GM18870 (cell line): ENCODE measurements at regions not wholly inside any gene's neighbourhood (a gene's known extent, or its start where the extent isn't known, plus 50 kb on each side); places are given as distances from the start of the nearest gene placed in this dataset.
"Not testable (repeated sequence)": the region's sequence is repeated elsewhere in the genome, so short reads cannot be mapped to it uniquely, and the experiment has no call there.

ENCODE experiments used
- ATAC-seq: cut with Tn5 transposase; IDR thresholded peaks from one replicate; pipeline ENCODE4 v1.9.1; 2021; ENCODE audit warnings: moderate library complexity; ENCODE audit not compliant: unreplicated experiment

DNA sequence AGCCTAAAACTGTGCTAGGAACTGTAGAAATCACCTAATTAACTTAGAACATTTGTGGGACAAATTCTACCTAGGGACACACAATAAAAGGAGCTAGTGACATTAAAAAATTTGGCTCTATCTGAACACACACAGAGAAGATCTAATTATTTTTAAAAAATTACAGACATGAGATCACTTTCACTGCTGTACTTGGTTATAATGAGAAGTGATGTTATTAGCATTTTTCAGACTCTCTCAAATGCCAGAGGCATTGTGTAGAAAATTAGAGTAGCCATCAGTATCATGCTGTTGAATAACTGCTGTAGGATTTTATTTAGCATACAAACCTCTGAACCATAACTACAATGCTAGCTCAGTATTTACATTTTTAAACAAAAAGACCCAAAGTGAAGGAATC lies 109.1 kb upstream of the ANK2 start:
- no peak for ATAC-seq

- no peak for ATAC-seq
These were observed 107.4 kb upstream of the ANK2 start for GRCh38 chr4:112942077-112942476.

- ATAC-seq, result no peak
These were observed 106.5 kb upstream of the ANK2 start for GRCh38 chr4:112942997-112943396.

DNA sequence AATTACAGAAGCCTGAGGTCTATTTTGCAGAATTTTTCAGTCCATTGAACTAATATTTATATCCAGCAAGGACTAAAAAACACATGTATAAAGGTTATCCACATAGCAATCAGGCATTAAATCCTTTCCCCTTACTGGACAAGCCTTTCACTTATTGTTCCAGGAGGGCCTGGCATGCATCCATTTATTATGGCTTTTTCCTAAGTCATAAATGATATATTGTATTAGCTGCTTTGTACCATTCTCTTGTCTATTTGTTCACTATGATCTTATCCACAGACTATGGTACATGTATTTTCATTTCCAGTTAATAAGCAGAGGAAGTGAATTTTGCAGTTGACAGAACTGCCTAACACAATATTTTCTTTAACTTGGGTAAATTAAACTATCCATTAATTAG lies 105.4 kb upstream of the ANK2 start:
- ATAC-seq, result no peak

DNA sequence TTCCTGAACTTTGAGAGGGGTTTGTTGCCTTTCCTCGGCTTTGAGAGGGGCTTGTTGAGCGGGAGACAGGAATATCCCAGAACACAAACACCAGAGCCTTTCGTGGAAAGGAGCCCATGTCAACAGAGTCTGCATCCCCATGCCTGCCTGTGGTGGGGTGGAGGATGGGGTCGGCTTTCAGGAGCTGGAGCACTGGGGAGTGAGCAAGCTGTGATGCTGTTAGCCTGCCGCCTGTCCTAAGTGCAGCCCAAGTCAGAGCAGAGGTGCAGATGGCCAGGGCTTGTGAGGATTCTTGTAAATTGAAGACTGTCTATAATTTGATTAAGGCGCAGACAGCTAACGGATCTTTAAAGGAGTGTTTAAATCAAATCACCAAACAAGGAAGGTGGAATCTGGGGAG lies 103.3 kb upstream of the ANK2 start:
- ATAC-seq, result no peak

- no peak for ATAC-seq
These were observed 101.8 kb upstream of the ANK2 start for GRCh38 chr4:112947616-112948015.

DNA sequence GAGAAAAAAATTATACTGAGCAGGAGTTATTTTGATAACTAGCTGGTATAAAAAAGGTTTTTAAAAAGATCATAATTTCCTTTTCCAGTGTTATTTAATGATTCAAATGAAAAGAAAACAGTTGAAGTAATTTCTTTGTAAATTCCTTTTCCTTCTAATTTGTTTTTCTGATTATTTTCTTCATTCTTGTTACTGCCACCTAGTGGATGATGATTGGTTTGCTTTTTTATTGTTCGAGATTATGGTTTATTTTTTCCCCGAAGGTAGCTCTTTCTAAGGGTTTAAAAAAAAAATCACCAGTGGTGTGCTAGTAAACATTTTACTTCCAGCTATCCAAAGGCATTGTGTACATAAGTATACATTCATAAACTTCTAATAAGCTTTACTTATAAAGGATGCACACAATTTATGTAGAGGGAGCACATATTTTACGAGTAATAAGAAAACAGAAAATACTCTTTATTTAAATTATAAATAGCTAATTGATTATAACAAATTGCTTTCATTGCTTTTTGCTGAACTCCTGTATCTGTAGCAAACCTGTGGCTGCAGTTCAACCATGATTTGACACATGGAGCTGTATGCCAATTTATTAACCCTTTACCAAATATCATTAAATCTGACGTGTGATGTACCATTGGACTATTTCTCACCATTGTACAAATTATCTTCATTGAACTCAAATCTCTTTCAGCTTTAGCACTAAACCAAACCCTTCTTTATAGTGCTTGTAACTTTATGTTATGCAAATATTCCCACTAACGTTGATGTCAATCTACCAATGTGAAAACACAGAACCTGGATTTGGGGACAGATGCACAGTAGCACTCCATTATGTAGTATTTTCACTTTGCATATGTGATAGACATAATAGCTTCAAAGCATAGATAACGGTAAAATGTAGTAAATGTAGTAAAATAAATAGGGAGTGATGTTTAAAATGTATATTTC lies 97.8 kb upstream of the ANK2 start:
- ATAC-seq, result no peak

DNA sequence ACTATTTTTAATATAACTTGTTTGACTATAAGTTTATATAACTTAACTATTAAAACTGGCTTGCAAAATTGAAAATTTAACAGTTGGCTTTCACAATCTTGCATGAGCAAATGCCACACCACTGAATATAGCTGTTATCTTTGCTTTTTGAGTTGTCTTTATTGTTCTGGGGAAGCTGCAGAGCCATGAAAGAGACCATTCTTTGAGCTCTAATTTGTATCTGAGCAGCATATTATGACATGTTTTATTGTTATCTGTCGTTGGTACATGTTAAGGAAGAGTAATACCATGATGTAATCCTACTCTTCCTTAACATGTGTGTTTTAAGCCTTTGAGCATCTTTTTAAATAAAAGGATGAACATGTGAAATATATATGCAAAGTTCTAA lies 97.1 kb upstream of the ANK2 start:
- no peak for ATAC-seq

GRCh38 chr4:112953262-112953661 lies 96.2 kb upstream of the ANK2 start:
- no peak for ATAC-seq

- ATAC-seq, result no peak
These were observed 95.2 kb upstream of the ANK2 start for GRCh38 chr4:112954286-112954685.

GRCh38 chr4:112956484-112956896 lies 93.0 kb upstream of the ANK2 start:
- no peak for ATAC-seq

GRCh38 chr4:112957764-112958163 lies 91.7 kb upstream of the ANK2 start:
- not testable (repeated sequence) for ATAC-seq

DNA sequence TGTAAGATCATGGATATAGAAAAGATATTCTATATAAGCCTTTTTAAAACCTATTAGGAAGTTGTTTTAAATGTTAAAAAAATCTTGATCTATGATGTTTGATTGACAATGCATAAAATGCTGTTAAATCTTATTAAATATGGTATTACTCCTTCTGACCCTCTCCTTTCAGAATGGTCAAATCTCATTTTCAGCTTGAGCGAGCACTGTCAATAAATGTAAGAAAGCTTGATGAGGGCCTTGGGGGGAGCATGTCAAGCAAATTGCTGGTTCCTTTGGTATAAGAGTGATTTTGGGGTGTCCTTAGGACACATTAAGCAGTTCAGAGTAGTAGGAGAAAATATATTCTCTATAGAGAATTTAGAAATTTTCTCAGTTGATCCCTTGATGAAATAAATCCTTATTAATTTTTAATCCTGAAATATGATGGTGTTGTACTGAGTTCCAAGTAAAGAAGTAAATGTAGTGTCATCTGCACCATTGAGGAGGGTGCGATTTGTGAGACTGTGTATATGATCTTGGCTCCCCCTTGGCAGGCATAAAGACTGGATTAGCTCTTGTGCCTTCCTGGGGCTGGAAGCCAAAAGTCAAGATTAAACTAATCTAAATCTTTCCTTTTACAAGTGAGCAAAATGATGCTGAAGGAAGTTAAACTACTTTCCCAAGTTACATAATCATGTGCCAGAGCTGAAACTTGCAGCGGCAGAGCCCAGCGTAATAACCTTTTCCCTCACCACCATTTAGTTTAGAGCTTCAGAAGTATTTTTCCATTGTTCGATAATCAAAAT lies 82.6 kb upstream of the ANK2 start:
- no peak for ATAC-seq

DNA sequence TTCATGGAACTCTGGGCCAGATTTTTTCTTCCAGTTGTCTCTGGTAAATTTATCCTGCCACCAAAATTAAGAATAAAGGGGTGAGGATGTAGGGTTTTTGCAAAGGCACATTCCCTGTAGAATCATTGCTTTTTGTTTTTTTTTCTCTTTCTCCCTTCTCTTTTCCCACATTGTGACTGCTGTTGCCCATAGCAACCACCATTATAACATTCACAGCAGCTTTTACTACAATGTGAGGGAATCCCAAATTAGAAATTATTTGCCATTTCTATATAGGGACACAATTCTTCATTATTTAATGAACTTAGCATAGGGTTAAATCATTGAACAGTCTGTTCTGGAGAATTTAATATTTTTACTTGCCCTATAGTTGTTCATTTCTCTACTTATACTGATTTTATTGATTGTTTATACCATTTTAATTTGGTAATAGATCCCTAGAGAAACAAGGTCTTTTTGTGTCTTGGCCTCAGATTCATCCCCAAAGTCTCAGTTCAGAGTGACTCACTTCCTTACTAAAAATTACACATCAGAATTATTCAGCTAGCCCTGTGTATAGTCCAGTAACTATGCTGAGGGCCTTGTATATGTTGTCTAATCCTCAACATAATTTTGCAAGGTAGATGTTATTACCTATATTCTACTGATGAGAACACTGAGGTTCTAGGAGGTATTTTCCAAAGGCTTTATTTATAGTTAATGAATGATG lies 80.8 kb upstream of the ANK2 start:
- ATAC-seq, result no peak

DNA sequence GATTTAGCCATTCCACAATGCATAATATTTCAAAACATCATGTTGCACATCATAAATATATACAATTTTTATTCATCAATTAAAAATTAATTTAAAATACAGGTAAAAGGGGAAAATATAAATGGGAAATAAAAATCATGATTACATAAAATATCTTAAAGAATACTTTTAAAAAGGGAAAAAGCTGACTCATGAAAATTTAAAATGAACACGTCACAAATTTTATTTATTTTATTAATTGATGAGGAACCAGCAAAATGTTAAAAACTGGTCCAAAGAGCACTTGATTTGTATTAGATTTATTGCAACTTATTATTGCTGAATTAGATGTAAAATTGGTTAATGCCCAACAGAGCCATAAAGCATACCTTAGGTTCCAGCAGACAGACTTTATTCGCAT lies 78.5 kb upstream of the ANK2 start:
- ATAC-seq, result no peak

- ATAC-seq, result no peak
These were observed 75.7 kb upstream of the ANK2 start for GRCh38 chr4:112973750-112974251.

GRCh38 chr4:112975567-112976355 lies 73.7 kb upstream of the ANK2 start:
- ATAC-seq, result no peak

DNA sequence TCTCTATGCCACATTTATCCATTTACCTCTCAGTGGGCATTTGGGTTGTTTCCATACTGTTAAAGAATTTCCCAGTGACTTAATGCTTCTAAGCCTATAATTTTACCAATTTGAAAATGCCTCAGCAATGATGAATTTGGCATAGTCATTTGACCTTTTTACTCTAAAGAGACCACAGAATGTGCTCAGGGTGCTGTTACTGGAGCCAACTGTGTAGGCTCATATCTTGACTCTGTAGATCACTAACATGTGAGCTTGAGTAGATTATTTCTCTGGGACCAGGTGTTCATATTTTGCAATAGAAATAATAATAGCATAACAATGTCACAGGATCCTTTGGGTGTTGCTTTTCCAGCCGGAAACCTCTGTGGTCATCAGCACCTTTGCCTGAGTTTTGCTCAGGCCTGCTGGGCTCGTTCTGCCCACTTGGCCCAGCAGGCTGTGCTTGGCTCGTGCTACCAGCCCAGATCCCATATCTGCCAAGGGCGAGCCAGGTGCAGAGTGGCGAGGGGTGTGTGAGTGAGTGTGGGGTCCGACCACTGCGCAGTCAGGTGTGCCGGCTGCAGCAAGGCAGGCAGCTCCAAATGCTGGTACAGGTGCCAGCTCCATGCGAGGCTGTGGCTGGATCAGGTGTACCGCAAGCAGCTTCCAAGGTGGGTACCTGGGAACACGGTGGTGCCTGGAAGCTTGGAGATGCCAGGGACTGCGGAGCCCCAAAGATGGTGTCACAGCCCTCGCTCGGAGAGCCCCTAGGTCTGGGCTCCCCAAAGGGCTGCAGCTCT lies 70.6 kb upstream of the ANK2 start:
- no peak for ATAC-seq

- ATAC-seq, result no peak
These were observed 69.5 kb upstream of the ANK2 start for GRCh38 chr4:112979881-112980421.
